ENCODE measurements at regions not wholly inside any gene's neighbourhood (a gene's known extent, or its start where the extent isn't known, plus 50 kb on each side); places are given as distances from the start of the nearest gene placed in this dataset.

DNA sequence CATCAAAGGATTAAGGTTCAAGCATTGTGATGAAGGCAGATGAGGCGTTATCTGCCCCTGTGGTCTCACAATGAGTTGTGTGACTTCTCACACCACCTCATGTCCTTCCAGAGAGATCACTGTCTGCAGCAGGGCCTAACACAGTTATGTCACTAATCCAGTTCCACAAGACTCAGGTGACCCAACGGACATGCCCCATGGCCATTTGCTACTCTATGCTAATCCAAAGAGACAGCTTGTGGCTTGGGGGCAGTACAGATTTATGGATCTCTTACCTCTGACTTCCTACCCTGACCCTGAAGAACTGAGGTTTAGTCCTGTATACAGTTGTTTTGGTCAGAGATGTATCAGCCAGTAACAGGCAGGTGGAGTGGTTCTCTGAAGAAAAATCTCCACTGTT is 147.1 kb downstream of the GLUL start:
- Histone ChIP-seq H3K27me3 (no peaks in the 10 kb centered on the region), H3K4me3 (no peak overlapping the region), H3K27ac (no peak overlapping the region), H3K36me3 (no peaks in the 10 kb centered on the region), H3K9me3 (no peaks in the 10 kb centered on the region), H3K4me1 (peaks cover 0 to 9% (median 8%) of the 10 kb centered on the region in 4 donors)
- intact Hi-C loops (cut with DNase I; ENCODE audit: low total_unique reads): no loop called here
- 90% methylated on average over 2 of the region's 2 CpGs; no CpG with 5 or more reads in 1 of the 2 donors for WGBS, 2 donors (ENCODE audit: low coverage in 1 of 2)
- TF ChIP-seq POLR2A (IDR thresholded peaks at IDR 0.05) (no peak), POLR2AphosphoS5 (IDR thresholded peaks at IDR 0.05) (no peak), EP300 (IDR thresholded peaks at IDR 0.05; ENCODE audit: low read depth) (no peak)
- TF ChIP-seq, protein P1, sequence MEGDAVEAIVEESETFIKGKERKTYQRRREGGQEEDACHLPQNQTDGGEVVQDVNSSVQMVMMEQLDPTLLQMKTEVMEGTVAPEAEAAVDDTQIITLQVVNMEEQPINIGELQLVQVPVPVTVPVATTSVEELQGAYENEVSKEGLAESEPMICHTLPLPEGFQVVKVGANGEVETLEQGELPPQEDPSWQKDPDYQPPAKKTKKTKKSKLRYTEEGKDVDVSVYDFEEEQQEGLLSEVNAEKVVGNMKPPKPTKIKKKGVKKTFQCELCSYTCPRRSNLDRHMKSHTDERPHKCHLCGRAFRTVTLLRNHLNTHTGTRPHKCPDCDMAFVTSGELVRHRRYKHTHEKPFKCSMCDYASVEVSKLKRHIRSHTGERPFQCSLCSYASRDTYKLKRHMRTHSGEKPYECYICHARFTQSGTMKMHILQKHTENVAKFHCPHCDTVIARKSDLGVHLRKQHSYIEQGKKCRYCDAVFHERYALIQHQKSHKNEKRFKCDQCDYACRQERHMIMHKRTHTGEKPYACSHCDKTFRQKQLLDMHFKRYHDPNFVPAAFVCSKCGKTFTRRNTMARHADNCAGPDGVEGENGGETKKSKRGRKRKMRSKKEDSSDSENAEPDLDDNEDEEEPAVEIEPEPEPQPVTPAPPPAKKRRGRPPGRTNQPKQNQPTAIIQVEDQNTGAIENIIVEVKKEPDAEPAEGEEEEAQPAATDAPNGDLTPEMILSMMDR (IDR thresholded peaks at IDR 0.05): no peak
- DNase-seq: no peak
- in situ Hi-C loops (cut with MboI; ENCODE audit: low pct_ligation_motif_present in 1 of 4, low pct_unique_long_range_greater_than_20kb in 1 of 4, low sequenced_read_pairs in 3 of 4): no loop called here

DNA sequence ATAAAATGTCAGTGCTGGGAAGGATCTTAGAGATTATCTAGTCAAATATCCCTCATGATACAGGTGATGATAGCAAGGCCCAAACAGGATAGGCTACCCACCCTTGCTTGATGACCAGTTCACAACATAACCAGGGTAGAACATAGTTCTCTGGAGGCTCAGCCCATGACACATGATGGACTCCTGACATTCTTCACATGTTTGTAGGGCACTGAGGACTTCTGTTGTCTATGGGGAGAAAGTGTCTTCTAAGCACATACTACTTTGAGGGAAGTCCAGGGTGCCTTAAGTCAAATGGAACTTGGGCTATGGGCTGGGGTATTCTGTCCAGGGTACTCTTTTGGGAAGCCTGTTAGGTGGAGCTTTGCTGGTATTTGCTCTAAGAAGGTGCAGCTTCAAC is 148.9 kb downstream of the GLUL start:
- TF ChIP-seq POLR2A (IDR thresholded peaks at IDR 0.05): no peak
- TF ChIP-seq, protein P1 (IDR thresholded peaks at IDR 0.05): no peak
- no peak for TF ChIP-seq EP300 (IDR thresholded peaks at IDR 0.05; ENCODE audit: low read depth)
- no peak for TF ChIP-seq POLR2AphosphoS5 (IDR thresholded peaks at IDR 0.05)
- no peaks in the 10 kb centered on the region for H3K9me3 ChIP-seq
- intact Hi-C loops (cut with DNase I; ENCODE audit: low total_unique reads) (no loop called here), in situ Hi-C loops (cut with MboI; ENCODE audit: low pct_ligation_motif_present in 1 of 4, low pct_unique_long_range_greater_than_20kb in 1 of 4, low sequenced_read_pairs in 3 of 4) (no loop called here)
- H3K4me1 ChIP-seq: peaks cover 0 to 1% (median 0%) of the 10 kb centered on the region in 4 donors
- DNase-seq: no peak
- H3K27ac ChIP-seq: no peak overlapping the region
- no peak overlapping the region for H3K4me3 ChIP-seq
- H3K36me3 ChIP-seq: no peaks in the 10 kb centered on the region
- H3K27me3 ChIP-seq: no peaks in the 10 kb centered on the region

DNA sequence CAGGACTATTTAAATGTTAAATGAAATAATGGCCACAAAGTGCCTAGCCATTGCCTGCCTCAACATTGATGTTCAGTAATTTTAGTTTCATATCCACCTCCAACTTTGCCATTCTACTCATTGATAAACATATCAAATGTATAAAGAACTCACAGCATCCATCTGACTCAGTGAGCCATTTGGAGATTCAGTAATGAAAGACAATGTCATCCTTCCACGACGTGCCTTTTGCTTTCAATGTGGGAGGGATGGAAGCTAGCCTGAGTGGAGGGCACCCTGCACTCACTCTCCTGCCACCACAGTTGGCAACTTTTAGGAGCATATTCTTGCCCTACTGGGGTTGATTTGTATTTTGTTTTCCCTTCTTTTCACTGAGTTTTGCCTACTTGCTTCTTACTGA is 151.5 kb downstream of the GLUL start:
- Histone ChIP-seq H3K27me3 (no peaks in the 10 kb centered on the region), H3K4me3 (no peak overlapping the region), H3K36me3 (no peaks in the 10 kb centered on the region), H3K9me3 (no peaks in the 10 kb centered on the region), H3K4me1 (peaks cover 5 to 25% (median 11%) of the 10 kb centered on the region in 4 donors), H3K27ac (no peak overlapping the region)
- intact Hi-C loops (cut with DNase I; ENCODE audit: low total_unique reads): no loop called here
- in situ Hi-C loops (cut with MboI; ENCODE audit: low pct_ligation_motif_present in 1 of 4, low pct_unique_long_range_greater_than_20kb in 1 of 4, low sequenced_read_pairs in 3 of 4): no loop called here
- TF ChIP-seq POLR2A (IDR thresholded peaks at IDR 0.05): no peak
- no peak for TF ChIP-seq POLR2AphosphoS5 (IDR thresholded peaks at IDR 0.05)
- no peak for TF ChIP-seq EP300 (IDR thresholded peaks at IDR 0.05; ENCODE audit: low read depth)
- TF ChIP-seq, protein P1 (IDR thresholded peaks at IDR 0.05): no peak
- DNase-seq: no peak
- 93% methylated on average over 2 of the region's 2 CpGs; no CpG with 5 or more reads in 1 of the 2 donors for WGBS, 2 donors (ENCODE audit: low coverage in 1 of 2)

DNA sequence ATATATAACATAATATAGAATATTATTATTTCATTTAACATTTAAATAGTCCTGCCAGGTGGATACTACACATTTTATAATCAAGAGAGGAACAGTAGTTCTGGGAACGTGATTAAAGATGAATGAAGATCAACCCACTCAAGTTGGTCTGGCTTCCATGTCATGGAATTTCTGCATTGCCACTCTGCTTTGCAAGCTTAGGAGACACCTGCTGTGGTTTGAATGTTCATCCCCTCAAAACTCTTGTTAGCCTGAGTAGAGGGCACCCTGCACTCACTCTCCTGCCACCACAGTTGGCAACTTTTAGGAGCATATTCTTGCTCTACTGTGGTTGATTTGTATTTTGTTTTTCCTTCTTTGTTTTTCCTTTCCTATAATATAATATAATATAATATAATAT is 153.2 kb downstream of the GLUL start:
- in situ Hi-C loops (cut with MboI; ENCODE audit: low pct_ligation_motif_present in 1 of 4, low pct_unique_long_range_greater_than_20kb in 1 of 4, low sequenced_read_pairs in 3 of 4): no loop called here
- TF ChIP-seq POLR2AphosphoS5 (IDR thresholded peaks at IDR 0.05) (no peak), POLR2A (IDR thresholded peaks at IDR 0.05) (no peak), EP300 (IDR thresholded peaks at IDR 0.05; ENCODE audit: low read depth) (no peak)
- TF ChIP-seq, protein P1 (IDR thresholded peaks at IDR 0.05): no peak
- WGBS, 2 donors (ENCODE audit: low coverage in 1 of 2): 89 to 100% methylated on average over 1 of the region's 1 CpG
- no peaks in the 10 kb centered on the region for H3K9me3 ChIP-seq
- H3K27ac ChIP-seq: no peak overlapping the region
- no peak overlapping the region for H3K4me3 ChIP-seq
- H3K4me1 ChIP-seq: peaks cover 5 to 26% (median 12%) of the 10 kb centered on the region in 4 donors
- H3K36me3 ChIP-seq: no peaks in the 10 kb centered on the region
- no peaks in the 10 kb centered on the region for H3K27me3 ChIP-seq
- DNase-seq: no peak
- intact Hi-C loops (cut with DNase I; ENCODE audit: low total_unique reads): no loop called here
